H1 (cell line): ENCODE measurements at regions not wholly inside any gene's neighbourhood (a gene's known extent, or its start where the extent isn't known, plus 50 kb on each side); places are given as distances from the start of the nearest gene placed in this dataset.

Experiments used
- EP300 ChIP-seq, 2 experiments: IDR thresholded peaks; 1 replicate in 1 of 2; 2 replicates in 1 of 2; pipeline ENCODE4 v1.6.1; 2011 to 2012; ENCODE audit warnings: low read depth in 2 of 2, low read length in 2 of 2, mild to moderate bottlenecking in 2 of 2, borderline replicate concordance in 1 of 2, inconsistent platforms in 1 of 2, moderate library complexity in 1 of 2
- TF ChIP-seq, protein P1 (sequence below): fragments of 300-600 bp; sonication (generic); IDR thresholded peaks from 2 replicates; pipeline ENCODE4 v1.7.1; 2012; ENCODE audit warnings: low read length, moderate library complexity, mild to moderate bottlenecking, inconsistent platforms; ENCODE audit not compliant: insufficient replicate concordance

DNA sequence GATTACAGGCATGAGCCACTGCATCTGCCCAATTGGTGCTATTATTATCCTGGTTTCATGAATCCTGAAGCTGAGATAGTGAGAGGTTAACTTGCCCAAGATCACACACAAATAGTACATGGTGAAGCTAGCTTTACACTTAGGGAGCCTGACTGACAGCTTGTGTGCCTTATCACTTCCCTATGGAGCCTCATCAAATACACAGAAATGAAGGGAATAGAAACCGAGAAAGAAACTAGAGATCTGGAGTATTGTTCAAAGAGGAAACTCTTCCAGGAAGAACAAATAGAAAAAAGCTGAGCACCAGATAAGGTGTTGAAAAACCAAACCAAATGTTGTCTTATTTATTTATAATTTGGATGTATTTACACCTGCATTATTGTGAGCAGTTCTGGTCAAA lies 155.0 kb upstream of the CITED2 start (continued):
- TF ChIP-seq, protein P1, sequence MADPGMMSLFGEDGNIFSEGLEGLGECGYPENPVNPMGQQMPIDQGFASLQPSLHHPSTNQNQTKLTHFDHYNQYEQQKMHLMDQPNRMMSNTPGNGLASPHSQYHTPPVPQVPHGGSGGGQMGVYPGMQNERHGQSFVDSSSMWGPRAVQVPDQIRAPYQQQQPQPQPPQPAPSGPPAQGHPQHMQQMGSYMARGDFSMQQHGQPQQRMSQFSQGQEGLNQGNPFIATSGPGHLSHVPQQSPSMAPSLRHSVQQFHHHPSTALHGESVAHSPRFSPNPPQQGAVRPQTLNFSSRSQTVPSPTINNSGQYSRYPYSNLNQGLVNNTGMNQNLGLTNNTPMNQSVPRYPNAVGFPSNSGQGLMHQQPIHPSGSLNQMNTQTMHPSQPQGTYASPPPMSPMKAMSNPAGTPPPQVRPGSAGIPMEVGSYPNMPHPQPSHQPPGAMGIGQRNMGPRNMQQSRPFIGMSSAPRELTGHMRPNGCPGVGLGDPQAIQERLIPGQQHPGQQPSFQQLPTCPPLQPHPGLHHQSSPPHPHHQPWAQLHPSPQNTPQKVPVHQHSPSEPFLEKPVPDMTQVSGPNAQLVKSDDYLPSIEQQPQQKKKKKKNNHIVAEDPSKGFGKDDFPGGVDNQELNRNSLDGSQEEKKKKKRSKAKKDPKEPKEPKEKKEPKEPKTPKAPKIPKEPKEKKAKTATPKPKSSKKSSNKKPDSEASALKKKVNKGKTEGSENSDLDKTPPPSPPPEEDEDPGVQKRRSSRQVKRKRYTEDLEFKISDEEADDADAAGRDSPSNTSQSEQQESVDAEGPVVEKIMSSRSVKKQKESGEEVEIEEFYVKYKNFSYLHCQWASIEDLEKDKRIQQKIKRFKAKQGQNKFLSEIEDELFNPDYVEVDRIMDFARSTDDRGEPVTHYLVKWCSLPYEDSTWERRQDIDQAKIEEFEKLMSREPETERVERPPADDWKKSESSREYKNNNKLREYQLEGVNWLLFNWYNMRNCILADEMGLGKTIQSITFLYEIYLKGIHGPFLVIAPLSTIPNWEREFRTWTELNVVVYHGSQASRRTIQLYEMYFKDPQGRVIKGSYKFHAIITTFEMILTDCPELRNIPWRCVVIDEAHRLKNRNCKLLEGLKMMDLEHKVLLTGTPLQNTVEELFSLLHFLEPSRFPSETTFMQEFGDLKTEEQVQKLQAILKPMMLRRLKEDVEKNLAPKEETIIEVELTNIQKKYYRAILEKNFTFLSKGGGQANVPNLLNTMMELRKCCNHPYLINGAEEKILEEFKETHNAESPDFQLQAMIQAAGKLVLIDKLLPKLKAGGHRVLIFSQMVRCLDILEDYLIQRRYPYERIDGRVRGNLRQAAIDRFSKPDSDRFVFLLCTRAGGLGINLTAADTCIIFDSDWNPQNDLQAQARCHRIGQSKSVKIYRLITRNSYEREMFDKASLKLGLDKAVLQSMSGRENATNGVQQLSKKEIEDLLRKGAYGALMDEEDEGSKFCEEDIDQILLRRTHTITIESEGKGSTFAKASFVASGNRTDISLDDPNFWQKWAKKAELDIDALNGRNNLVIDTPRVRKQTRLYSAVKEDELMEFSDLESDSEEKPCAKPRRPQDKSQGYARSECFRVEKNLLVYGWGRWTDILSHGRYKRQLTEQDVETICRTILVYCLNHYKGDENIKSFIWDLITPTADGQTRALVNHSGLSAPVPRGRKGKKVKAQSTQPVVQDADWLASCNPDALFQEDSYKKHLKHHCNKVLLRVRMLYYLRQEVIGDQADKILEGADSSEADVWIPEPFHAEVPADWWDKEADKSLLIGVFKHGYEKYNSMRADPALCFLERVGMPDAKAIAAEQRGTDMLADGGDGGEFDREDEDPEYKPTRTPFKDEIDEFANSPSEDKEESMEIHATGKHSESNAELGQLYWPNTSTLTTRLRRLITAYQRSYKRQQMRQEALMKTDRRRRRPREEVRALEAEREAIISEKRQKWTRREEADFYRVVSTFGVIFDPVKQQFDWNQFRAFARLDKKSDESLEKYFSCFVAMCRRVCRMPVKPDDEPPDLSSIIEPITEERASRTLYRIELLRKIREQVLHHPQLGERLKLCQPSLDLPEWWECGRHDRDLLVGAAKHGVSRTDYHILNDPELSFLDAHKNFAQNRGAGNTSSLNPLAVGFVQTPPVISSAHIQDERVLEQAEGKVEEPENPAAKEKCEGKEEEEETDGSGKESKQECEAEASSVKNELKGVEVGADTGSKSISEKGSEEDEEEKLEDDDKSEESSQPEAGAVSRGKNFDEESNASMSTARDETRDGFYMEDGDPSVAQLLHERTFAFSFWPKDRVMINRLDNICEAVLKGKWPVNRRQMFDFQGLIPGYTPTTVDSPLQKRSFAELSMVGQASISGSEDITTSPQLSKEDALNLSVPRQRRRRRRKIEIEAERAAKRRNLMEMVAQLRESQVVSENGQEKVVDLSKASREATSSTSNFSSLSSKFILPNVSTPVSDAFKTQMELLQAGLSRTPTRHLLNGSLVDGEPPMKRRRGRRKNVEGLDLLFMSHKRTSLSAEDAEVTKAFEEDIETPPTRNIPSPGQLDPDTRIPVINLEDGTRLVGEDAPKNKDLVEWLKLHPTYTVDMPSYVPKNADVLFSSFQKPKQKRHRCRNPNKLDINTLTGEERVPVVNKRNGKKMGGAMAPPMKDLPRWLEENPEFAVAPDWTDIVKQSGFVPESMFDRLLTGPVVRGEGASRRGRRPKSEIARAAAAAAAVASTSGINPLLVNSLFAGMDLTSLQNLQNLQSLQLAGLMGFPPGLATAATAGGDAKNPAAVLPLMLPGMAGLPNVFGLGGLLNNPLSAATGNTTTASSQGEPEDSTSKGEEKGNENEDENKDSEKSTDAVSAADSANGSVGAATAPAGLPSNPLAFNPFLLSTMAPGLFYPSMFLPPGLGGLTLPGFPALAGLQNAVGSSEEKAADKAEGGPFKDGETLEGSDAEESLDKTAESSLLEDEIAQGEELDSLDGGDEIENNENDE = no peak
- TF ChIP-seq EP300 (IDR thresholded peaks at IDR 0.05; ENCODE audit: borderline replicate concordance in 1 of 2, low read depth in 2 of 2, low read length in 2 of 2) = no peak
